Fibroblast of villous mesenchyme (primary cell): ENCODE measurements at regions not wholly inside any gene's neighbourhood (a gene's known extent, or its start where the extent isn't known, plus 50 kb on each side); places are given as distances from the start of the nearest gene placed in this dataset.

Experiments
- DNase-seq: peaks from one replicate; pipeline ENCODE4 v3.0.0-alpha.2; 2010; ENCODE audit warnings: low read depth
- H3K4me3 ChIP-seq: 2 replicates; pipeline ENCODE4 v1.5.1; 2011; ENCODE audit warnings: low read depth, mild to moderate bottlenecking, low read length
- CTCF ChIP-seq: IDR thresholded peaks from 2 replicates; pipeline ENCODE4 v1.5.1; 2012; ENCODE audit warnings: low read depth, mild to moderate bottlenecking, low read length; ENCODE audit not compliant: insufficient read depth

DNA sequence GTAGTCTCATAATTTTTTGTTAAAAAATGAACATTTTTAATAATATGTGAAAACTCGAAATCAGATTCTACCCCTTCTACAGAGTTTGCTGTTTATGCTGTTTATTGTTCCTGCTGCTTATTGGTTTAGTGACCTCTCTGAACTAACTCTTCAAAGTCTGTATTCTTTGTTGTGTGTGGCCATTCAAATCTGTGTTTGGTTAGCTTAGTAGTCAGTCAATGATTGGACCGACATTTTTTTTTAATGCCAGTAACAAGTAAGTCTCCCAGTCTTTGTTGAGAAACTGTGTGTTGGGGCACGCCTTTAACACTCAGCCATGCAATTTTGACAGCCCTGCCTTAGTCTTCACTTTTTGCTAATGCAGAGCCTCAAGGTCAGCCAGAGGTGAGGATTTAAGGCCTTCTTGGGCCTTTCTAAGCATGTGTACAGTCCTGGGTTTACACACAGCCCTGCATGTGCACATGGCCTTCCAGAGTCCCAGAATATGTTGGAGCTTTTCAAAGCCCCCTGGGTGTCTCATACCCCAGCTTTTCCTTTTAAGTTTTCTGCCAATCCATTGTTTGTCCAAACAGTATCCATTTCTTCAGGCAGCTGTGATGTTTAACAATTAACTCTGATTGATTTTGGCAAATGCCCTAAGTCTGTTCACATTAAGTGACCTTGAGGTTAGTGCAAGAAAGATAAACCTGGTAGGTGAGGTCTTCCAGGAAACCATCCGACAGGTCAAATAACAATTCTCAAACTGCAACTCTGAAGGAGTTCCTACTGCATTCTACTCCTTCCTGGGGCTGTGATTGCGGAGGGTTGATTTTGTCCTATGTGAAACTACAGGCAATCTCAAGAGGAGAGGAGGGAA, 389.3 kb downstream of the PMP22 start:
- DNase-seq: no peak
- TF ChIP-seq CTCF: no peak
- no peak overlapping the region for H3K4me3 ChIP-seq

DNA sequence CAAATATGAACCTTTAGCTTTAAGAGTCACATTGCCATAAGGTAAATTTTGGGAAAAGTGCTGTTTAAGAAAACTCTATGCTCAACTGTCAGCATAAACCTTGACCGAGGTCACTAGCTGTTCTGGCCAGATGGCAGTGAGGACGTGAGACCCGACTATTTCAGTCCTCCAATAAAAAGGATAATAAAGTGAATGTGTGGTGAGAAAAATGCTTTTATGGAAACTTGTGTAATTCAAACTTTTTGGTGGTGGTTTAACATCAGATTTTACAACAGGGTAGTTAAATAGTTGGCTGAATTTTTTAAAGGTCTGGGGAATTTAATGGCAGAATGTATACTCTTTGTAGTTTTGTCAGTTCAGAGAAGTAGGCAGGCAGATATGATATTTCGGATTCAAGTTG, 391.1 kb downstream of the PMP22 start:
- peak; percentile 52 for DNase-seq
- H3K4me3 ChIP-seq: no peak overlapping the region
- no peak for TF ChIP-seq CTCF

DNA sequence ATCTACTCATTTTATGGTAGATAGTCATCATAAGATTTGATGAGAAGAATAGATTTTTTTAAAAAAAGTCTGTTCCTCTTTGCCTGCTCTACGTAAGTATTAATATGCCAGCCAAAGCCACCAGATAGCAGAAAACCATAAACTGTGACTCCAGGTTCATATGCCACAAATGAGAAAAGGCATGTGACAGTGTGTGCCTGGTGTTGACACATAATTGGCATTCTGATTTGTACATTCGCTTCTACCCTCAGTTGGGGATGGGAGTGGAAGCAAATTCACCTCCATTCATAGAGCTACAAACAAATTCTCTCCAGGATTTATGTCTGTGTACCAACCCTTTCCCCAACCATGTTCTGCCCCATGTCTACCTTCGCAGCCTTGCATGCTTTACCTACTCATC, 391.6 kb downstream of the PMP22 start:
- DNase-seq: no peak
- no peak for TF ChIP-seq CTCF
- H3K4me3 ChIP-seq: no peak overlapping the region

GRCh38 chr17:14871921-14872320, 393.2 kb downstream of the PMP22 start:
- no peak for TF ChIP-seq CTCF
- H3K4me3 ChIP-seq: no peak overlapping the region
- peak; percentile 34 for DNase-seq

DNA sequence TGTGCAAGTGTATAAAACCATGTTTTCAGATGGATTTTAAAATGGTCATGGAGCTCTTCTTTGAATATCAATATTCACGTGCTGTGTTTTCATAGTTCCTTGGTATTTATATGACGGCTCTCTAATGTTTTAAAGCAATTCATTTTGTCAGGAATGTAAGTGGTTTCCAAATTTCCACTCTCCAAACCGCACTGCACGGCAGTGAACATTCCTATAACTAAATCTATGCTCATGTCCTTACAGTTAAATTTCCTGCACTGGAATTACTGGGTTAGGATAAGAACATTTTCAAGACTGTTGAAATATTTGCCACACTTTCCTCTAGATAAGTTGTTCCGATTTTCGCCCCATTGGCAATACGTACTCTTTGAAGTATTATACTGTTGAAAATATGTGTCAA, 398.9 kb downstream of the PMP22 start:
- TF ChIP-seq CTCF: no peak
- DNase-seq: peak; percentile 77
- H3K4me3 ChIP-seq: no peak overlapping the region

- no peak for DNase-seq
- H3K4me3 ChIP-seq: no peak overlapping the region
- TF ChIP-seq CTCF: no peak
These were observed 401.0 kb downstream of the PMP22 start for GRCh38 chr17:14864127-14864526.

GRCh38 chr17:14859542-14859941, 405.6 kb downstream of the PMP22 start:
- no peak overlapping the region for H3K4me3 ChIP-seq
- TF ChIP-seq CTCF: no peak
- DNase-seq: peak; percentile 69
